NCI-H460 (cell line): ENCODE measurements at regions not wholly inside any gene's neighbourhood (a gene's known extent, or its start where the extent isn't known, plus 50 kb on each side); places are given as distances from the start of the nearest gene placed in this dataset.
"Not testable (repeated sequence)": the region's sequence is repeated elsewhere in the genome, so short reads cannot be mapped to it uniquely, and the experiment has no call there.

Experiments
- DNase-seq: peaks from one replicate; pipeline ENCODE4 v3.0.0-alpha.2; 2016; ENCODE audit warnings: low read depth; ENCODE audit errors: extremely low read depth

DNA sequence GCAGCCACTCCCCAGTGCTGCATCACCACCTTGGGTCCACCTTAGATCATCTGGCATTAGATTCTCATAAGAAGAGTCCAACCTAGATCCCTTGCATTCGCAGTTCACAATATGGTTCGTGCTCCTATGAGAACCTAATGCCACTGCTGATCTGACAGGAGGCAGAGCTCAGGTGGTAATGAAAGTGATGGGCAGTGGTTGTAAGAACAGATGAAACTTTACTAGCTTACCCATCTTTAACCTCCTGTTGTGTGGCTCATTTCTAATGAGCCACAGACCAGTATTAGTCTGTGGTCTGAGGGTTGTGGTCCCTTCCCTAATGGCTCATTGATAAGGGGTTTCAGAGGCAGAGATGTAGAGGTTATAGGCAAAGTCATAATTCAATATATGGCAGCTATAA, 615.9 kb upstream of the MIS18BP1 start:
- no peak for DNase-seq

DNA sequence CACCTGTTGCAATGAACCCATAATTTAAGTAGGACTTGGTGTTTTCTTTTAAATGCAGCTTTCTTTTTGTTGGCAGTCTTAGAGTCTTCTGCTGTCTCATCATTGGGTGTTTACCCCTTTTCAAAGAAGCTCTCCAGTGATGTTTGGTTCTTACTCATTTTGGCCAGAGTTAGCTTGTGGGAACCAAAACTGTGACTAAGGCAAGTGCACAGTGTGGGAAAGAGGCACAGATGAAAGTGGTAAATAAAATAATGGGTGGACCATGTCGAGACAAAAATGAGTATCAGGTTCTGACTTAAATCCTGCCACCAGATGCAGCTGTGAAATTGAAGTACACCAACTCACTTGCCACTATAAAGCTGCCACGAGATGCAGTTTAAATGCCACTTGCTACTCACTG, 615.4 kb upstream of the MIS18BP1 start:
- no peak for DNase-seq

DNA sequence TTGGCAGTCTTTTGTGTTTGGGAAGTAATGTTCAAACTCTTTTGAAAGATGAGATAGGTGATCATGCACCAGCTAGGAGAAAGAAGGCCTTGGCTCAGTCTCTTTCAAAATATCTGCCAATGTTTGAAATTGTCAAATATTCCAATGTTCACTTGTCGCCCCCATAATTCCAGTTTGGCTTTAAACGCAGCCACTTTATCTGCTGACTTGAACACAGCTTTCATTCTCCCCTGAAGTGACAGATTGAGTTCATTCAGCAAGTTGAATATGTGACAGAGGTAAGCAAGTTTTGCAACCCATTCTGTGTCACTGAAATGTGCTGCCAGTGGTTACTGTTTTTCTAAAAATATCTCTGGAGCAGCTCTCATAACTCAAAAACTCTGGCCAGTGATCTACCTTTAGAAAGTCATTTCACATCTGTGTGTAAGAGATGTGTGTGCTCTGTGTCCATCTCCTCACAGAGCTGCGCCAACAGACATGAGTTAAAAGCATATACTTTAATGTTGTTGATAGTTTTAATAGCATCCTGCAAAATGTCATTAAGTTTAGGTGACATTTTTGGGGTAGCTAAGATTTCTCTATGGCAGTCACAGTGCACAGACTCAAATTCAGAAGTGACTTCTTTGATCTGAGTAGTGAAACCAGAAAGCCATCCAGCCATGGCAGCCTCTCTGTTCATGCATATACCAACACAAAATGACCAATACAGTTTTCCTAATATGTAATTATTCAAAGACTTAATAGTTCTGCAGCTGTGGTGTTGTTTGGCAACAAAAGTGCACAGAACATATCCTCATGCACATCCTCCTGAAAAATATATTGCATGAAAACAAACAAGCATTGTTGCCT, 614.3 kb upstream of the MIS18BP1 start:
- DNase-seq = no peak

DNA sequence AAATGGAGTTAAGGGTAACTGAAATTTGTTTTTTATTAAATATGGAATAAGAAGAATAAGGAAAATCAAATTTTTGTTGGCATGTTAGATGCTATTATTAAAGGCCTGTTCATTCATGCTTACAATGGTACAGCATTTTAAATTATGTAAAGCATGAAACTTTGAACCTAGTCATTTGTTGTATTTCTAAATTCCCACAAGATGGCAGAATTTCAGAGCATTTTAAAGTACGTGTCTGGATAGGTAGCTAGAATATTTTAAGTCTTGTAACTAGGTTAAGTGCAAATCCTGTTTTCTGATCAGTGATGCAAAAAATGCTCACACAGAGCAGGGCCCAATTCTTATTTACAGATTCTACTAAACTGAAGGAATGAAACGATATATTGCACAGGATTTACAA, 585.6 kb upstream of the MIS18BP1 start:
- DNase-seq = no peak

DNA sequence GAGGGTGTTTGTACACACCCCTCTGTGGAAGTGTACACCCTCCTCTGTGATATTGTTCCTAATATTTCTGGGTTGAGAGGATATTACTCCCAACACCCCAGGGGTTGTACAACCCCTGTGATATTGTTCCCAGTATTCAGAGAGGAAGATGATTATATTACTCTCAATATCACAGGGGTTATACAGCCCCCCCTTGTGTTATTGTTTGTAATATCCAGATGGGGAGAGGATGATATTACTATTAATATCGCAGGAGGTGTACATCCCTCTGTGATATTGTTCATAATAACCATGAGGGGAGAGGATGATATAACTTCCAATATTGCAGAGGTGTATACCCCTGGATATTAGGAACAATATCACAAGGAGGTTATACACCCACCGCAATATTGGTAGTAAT, 566.1 kb upstream of the MIS18BP1 start:
- DNase-seq = no peak

DNA sequence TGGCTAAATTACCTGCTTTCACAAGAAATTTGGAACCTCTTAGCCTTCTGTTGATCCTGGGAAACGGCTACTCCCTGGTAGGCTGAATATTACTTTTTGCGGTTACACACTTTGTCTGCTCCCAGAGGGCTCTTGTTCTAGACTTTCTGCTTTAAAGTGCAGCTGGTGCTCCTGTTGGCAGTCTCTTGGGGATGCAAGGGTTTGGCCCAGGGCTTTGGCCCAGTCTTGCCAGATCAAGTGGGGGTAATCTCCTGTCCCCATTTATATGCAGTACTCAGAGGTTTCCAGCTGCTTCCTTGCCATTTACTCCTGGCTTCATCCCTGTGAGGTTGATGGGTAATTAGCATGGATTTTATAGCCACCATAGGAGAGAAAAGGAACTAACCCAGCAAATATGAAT, 558.2 kb upstream of the MIS18BP1 start:
- DNase-seq = no peak

DNA sequence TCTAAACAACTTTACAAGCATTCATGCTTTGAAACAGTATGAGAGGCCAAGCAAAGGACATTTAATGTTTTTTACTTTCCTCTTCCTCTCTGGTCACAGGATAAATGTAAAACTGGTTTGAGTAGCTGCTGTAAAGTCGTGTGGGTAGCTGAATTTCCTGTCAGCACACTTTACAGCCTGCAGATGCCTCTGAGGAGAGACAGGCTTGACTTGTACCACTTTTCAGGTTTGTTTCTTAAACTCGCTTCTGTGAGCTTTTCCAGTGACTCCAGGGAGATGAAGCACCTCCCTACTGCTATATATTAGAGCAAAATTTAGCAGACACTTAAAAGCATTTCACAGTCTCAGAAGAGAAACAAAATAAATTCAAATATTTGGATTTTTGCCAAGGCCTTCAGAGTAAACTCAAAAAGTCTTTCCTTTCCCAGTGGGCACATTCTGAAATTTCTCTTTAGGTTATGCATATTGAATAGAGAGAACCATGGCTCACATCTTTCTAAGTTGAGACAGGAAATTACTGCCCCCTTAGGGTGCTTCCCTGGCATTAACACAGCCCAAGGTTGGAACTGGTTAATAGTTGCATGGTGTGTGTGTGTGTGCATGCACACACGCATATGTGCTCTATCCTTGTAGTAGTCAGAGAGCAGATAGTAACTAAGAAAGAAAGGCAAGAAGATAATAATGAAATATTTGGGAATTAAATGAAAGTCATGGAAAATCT, 557.3 kb upstream of the MIS18BP1 start:
- no peak for DNase-seq

DNA sequence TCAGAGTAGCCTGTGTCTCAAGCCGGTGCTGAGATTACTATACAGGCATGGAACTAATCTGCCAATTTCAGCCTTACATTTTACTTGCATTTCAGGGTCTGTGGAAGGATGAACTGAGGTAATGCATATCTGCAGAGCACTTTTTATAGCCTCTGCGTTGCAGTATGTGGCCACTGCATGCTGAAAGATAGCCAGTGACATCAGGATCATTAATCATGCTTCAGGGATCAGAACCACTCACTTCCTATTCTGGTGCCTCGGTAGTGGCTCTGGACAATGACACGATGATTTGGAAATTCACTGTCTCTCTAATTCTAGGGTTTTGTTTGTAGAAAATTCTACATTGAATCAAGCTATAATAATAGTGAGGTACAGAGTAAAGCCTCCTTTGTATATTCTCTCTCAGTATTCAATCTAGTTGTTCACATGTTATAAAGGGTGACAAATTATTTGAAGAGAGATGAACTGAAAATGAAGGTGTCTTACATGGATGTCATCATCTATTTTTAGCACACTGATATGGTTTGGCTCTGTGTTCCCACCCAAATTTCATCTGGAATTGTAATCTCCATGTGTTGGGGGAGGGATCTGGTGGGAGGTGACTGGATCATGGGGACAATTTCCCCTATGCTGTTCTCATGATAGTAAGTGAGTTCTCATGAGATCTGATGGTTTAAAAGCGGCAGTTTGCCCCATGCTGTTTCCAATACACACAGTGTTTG, 554.3 kb upstream of the MIS18BP1 start:
- no peak for DNase-seq

DNA sequence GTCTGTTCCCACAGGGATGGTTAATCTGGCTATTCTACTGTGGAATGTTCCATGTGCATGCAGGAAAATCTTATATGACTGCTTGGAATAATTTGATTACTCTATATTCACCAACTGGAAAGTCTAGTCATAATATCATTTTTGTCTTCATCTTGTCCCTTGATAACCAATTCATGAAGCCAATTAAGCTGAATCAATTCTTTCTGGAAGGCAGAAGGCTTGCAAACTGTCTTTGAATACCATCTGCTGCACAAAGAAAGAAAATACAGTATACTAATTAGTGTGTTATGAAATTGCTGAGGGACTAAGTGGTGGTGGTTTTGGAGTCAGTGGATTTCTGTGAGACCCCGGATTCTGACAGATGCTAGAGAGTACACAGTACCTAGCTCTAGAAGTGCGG, 546.5 kb upstream of the MIS18BP1 start:
- DNase-seq = no peak

DNA sequence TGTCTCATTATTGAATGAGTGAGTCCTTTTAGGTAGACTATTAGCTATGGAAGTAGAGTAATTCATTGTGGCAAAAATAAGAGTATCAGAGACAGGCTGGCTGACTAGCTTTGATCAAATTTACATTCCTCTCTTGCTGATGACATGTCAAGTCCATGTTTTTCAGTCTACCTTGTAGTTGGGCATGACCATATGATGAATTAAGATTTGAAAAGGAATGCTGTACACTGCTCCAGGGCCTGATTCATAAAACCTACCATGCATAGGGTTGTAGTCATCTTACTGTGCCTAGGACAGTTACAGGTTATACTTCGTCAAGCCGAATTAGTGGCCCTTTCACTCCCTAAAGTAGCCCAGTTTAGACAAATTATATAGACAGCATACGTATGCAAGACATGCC, 545.7 kb upstream of the MIS18BP1 start:
- DNase-seq = no peak

DNA sequence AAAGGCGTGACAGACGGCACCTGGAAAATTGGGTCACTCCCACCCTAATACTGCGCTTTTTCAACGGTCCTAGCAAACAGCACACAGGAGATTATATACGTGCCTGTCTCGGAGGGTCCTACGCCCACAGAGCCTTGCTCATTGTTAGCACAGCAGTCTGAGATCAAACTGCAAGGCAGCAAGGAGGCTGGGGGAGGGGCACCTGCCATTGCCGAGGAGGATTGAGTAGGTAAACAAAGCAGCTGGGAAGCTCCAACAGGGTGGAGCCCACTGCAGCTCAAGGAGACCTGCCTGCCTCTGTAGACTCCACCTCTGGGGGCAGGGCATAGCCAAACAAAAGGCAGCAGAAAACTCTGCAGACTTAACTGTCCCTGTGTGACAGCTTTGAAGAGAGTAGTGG, 543.0 kb upstream of the MIS18BP1 start:
- not testable (repeated sequence) for DNase-seq

DNA sequence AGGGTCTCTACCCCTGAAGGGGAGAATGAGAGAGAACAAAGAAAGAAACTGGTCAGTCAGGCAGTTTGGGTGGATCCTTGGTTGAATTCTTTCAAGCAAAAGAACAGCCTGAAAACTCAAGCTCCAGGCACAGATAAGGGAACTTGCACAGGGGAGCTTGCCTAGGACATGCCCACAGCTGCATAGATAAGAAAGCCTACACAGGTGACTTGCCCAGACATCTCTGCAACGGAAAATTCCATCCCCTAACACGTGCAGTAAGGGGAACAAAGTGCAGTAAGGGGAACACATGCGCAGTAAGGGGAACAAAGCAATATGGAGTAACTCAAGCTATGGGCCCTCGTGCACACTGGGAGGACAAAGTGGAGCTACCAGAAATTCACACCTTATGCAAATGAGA, 540.1 kb upstream of the MIS18BP1 start:
- DNase-seq = no peak

DNA sequence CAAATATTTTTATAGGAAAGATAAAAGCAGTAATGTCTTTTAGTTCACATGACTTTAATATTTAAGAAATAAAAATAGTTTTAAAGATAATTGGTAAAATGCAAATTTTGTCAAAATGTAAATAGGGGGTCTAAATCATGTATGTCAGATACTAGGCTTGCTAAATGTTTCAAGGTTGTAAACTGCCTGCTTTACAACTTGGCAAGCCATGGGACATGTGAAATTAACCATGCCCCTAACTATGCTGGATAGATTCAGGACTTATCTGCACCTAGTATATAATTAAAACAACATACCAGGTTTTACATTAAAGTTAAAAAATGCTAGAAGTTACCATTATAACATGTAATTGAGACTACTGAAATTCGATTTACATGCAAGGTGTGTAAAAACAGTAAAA, 537.3 kb upstream of the MIS18BP1 start:
- no peak for DNase-seq

DNA sequence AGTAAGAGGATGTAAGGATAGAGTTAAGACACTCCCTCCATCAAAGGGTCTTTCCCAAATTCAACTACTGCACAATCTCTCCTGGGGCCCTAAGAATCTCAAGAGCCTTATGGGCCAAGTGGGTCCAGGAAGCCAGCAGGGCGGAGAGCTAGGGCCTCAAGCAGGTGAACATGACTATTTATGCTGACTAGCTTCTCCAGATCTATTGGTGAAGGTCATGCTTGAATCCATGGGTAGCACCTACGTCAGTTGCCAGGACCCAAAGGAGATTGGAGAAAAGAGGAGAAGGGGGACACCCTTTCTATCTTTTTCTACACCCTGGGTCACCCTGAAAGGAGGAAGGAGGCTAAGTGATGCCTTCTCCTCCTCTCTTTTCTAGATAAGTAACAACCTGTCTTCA, 534.2 kb upstream of the MIS18BP1 start:
- DNase-seq = no peak

DNA sequence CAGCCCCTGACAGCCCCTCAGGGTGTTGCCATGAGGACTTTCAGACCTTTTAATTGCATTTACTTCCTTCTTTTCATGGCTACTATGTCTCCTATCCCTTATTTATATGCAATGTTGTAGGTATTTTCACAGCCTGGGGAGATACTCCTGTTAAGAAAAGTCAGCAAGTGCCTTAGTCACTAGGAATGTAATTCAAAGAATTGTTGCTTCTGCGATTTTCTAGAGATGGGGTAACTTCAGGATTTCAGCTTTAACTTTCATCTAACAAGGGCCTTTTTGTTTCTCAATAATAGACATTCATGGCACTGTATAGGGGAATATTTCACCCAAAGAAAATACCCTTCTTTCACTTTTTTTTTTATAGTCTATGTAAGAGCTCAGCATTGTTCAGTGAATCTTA, 533.3 kb upstream of the MIS18BP1 start:
- no peak for DNase-seq

DNA sequence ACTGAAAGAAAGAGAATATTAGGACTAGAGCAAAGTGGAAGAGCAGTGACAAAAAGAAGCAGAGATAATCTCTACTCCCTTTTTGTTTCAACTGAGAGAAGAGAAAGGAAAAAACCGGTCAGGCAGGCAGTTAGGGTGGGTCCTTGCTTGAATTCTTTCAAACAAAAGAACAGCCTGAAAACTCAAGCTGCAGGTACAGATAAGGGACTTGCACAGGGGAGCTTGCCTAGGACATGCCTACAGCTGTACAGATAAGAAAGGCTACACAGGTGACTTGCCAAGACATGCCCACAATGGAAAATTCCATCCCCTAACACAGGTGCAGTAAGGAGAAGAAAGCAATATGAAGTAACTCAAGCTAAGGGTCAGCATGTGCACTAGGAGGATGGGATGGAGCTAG, 532.2 kb upstream of the MIS18BP1 start:
- no peak for DNase-seq

DNA sequence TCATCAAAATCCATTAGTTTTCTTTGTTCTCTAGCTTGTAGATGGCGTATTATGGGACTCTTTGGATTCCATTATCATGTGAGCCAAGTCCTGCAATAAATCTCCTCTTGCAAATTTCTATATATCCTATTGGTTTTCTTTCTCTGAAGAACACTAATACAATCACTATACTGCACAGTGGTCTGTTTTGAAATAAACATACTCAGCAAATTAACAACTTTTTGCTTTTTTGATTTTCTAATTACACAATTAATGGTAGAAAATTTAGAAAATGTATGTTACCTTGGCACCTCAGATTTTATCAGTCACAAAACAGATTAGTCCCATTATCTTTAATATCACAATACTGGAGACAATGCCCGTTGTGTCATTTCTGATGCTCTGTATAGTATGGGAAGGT, 513.2 kb upstream of the MIS18BP1 start:
- no peak for DNase-seq

DNA sequence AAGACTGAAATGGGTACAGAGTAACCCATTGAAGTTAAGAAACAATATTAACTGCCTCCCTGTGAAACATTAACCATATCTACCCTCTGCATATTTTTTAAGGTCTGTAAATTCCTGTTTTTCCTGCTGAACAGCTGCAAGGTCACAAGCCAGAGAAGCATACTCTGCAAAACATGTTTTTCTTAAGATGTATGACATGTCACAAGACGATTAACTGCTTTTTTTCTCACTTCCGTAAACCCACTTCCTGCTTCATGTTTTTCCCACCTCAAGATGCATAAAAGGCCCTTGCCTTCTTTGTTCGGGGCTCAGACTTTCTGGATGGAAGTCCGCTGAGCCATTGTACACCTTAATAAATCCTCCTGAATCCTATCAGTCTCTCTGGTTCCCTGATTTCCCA, 504.7 kb upstream of the MIS18BP1 start:
- DNase-seq = no peak

DNA sequence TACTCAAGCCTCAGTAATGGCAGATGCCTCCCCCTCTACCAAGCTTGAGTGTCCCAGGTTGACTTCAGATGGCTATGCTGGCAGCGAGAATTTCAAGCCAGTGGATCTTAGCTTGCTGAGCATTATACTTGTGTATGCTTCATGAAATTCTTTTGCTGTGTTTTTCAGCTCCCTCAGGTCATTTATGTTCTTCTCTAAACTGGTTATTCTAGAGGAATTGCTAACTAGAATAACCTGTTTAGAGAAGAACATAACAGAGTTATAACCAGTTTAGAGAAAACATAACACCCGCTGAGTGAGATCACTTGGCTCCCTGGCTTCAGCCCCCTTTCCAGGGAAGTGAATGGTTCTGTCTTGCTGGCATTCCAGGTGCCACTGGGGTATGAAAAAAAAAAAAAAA, 503.4 kb upstream of the MIS18BP1 start:
- DNase-seq = not testable (repeated sequence)

DNA sequence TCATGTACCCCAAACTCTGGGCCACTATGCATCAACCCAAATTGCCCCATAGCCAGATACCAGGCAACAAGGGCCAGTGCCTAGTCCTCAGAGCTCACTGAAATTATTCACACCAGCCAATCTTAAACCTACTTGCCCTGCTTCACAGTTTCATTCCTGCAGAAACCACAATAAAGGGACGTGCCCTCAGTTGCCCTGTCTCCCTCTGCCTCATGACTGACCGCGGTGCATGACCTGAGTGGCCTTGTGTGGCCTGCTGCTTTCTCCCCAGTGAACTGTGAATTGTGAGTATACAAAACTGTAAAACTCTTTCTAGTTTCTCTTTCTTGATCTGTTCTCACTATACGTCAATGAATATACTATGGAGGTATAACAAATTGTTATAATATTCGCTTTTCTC, 490.9 kb upstream of the MIS18BP1 start:
- DNase-seq = no peak

DNA sequence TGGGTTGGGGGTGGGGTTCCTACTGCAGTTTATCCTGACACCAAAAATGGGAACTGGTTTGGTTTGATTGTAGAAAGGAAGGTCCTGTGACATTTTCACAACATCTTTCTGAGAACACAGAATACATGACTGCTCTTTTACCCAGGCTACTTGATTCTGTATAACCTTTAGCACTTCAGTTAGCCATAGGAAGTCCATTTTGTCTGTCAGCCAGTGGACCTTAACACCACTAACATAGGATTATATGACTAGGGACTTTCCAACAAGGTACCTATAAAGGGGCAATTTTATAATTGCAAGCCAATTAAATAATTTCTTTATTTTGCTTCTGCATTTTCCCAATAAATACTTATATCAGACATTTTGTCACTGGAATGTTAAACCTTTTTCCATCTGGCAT, 489.2 kb upstream of the MIS18BP1 start:
- no peak for DNase-seq
